RPMI7951 (cell line): ENCODE measurements at regions not wholly inside any gene's neighbourhood (a gene's known extent, or its start where the extent isn't known, plus 50 kb on each side); places are given as distances from the start of the nearest gene placed in this dataset.
"Not testable (repeated sequence)": the region's sequence is repeated elsewhere in the genome, so short reads cannot be mapped to it uniquely, and the experiment has no call there.

Experiments used
- DNase-seq: peaks from one replicate; pipeline ENCODE4 v3.0.0-alpha.2; 2012; ENCODE audit warnings: low read depth

DNA sequence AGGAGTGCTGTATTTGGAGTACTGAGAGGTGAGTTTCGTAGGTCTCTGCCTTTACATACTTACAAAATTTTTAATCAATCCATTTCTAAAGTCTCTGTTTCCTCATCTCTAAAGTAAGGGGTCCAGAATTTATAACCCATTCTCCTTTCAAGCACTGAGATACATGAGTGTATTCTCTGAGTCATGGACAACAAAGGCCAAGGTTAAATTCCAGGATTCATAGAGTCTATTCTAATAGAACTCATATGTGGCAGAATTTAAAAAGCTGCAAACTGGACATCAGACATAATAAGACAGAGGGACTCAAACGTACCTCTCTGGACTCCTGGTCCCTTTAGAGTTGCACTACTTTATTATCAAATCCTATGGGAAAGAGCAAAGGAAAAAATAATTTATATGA is 112.5 kb upstream of the SLIT3 start:
- peak; percentile 48 for DNase-seq

- DNase-seq: no peak
Observed at GRCh38 chr5:169412831-169413230, 111.9 kb upstream of the SLIT3 start.

DNA sequence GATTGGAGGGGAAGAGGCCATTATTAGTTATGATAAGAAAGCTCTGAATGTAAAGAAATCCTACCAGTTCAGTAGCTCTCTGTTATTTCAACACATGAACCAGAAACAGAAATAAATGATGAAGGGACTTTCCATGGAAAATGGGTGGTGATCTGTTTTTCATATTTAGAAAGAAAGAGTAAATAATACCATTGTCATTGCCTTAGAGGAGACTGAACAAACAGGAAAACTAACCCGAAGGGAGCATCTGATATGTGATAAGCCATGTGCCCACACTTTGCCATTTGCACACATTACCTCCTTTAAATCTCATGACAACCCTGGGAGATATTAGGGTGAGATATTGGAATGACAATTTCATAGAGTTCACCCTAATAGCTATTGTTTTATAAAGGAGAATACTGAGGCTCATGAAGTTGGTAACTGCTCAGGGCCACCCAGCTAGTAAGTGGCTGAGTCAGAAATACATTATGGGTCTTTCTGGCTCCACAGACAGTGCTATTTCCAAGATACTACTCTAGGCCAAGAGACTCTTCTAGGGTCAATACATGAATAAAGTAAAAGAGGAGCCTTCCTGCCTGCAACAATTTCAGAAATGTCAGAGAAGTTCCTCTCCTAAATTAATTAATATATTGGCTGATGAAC is 111.0 kb upstream of the SLIT3 start:
- DNase-seq: no peak

DNA sequence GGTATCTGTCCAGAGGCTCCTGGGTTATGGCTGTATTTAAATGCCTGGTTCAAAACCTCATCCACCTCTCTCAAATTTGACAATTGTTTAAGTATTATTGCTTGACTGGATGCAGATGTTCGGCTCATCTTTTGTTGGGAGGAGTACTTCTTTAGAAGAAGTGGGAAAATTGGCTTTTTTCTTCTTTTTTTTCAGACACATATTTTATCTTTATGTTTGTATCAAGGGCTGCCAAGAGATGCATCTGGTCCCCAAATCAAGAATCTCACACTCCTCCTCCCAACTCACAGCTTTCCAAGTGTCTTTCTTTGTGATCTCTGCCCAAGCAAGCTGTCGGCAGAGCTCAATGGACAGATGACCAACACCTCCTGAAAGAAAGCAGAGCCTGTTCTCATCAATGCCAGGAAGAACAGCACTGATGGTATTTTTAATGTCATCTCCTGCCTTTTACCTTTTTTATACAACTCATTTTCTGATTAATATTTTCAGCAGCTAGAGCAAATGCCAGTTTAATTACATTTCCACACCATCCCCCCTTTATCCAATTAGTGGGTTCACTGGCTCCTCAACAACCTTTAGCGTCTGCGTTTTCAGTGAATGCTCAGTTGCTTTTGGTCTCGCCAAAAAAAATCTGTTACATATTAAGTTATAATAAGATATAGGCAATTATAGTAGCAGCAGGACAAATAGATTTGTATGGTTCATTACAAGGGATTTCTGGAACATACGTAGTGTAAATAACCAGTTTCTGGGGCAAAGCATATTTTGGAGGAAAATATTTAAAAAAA is 110.3 kb upstream of the SLIT3 start:
- no peak for DNase-seq

- peak; percentile 51 for DNase-seq
Observed at GRCh38 chr5:169408731-169409130, 107.8 kb upstream of the SLIT3 start.

- no peak for DNase-seq
Observed at GRCh38 chr5:169408171-169408570, 107.2 kb upstream of the SLIT3 start.

DNA sequence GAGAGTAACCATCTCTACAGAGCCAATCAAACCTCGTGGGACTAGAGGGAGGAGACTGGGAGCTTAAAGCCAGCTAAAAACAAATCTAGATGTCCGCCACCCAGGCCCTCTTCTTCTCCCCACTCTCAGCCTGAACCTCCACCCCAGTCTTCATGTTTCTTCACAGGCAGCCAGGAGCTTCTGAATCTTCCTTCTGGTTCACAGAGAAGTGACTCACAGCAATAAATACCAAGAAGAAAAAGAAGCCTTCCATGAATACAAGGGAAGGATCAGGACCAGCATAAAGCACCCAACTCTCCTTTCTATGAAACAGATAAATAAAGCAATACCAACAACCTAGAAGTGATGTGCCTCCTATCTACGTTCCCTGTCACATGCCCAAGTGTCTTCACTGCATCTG is 103.3 kb upstream of the SLIT3 start:
- no peak for DNase-seq

- DNase-seq: no peak
Observed at GRCh38 chr5:169398515-169398914, 97.6 kb upstream of the SLIT3 start.

GRCh38 chr5:169395136-169395535 is 94.2 kb upstream of the SLIT3 start:
- DNase-seq: peak; percentile 66

- DNase-seq: no peak
Observed at GRCh38 chr5:169394371-169394770, 93.4 kb upstream of the SLIT3 start.

DNA sequence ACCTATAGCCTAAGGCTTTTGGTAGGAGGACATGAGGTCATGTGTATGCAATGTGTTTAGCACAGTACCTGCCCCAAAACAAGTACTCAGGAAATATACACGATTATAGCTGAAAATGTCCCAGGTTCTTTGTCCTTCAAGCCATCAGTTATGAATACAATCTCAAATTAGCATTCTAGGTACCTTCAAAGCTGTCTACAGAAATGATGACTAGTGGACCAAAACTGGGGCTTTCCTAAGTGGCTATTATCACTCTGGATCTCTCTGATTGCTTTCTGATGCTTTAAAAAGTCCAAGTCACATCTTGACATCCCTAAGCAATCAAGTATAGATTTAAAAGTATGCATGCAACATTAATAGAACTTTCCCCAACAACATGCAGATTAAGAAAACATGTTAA is 93.0 kb upstream of the SLIT3 start:
- no peak for DNase-seq

- no peak for DNase-seq
Observed at GRCh38 chr5:169390265-169390664, 89.3 kb upstream of the SLIT3 start.

GRCh38 chr5:169389318-169389717 is 88.4 kb upstream of the SLIT3 start:
- DNase-seq: peak; percentile 68

DNA sequence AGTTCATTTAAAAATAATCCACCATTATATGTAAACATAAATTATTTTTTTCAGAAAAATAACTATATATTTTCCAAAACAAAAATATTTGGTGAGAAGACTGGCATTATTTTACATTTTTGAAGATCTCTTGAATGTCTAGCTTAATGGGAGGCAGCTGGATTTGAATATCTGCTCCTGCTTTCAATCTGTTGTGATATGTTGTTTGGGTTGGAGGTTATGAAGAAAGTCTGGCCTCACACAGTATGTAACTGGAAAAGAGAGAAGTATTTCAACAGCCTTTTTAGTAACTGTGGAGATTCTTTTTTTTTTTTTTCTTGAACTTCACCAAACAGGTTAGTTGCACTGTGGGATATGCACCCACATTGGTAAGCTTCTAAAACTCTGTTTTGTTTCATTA is 84.7 kb upstream of the SLIT3 start:
- DNase-seq: no peak

GRCh38 chr5:169384661-169385060 is 83.7 kb upstream of the SLIT3 start:
- DNase-seq: peak; percentile 92

GRCh38 chr5:169374761-169375160 is 73.8 kb upstream of the SLIT3 start:
- DNase-seq: peak; percentile 85

DNA sequence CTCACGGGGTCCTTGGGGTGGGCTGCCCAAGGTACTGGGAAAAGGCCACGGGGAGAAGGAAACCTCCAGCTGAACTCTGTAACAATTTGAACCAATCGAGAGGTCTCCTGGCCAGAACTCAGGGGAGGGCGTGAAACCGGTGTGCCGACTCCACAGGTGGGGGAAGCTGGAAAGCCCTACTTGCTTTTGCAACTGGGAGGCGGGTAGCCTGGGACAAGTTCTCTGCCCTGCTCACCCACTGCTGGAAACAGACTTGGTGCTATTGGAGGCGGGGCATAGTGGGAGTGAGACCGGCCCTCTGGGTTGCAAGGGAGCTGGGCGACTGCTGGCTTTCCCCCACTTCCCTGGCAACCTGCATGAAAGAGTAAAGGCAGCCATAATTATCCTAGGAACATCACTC is 73.2 kb upstream of the SLIT3 start:
- DNase-seq: no peak

- not testable (repeated sequence) for DNase-seq
Observed at GRCh38 chr5:169371801-169372200, 70.9 kb upstream of the SLIT3 start.

DNA sequence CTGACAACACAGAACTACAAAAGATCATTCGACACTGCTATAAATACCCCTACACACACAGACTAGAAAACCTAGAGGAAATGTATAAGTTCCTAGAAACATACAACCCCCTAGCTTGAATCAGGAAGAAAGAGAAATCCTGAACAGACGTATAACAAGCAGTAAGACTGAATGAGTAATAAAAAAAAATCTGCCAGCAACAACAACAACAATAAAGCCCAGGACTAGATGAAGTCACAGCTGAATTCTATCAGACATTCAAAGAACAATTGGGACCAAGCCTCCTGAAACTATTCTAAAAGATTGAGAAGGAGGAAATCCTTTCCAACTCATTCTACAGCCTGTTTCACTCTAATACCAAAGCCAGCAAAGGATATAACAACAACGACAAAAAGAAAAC is 68.2 kb upstream of the SLIT3 start:
- DNase-seq: no peak

- DNase-seq: no peak
Observed at GRCh38 chr5:169367861-169368260, 66.9 kb upstream of the SLIT3 start.

- DNase-seq: no peak
Observed at GRCh38 chr5:169357291-169357690, 56.4 kb upstream of the SLIT3 start.

DNA sequence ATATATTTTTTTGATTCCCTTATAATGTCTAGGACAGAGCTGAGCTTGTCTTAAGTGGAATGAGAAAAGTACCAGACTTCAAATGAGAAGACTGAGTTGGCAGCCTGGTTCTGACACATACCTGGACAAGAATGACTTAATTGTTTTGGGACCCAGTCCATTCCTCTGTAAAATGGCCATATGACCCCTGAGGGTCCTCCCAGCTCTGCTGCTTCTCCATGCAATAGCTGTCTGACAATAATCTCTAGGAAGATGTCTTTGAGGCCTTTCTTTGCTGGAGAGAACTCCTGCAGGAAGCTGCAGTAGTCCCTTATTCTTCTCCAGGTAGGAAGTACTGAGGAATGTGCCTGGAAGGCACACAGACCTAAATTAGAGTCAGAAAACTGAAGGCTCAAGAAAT is 55.9 kb upstream of the SLIT3 start:
- no peak for DNase-seq

- no peak for DNase-seq
Observed at GRCh38 chr5:169356181-169356580, 55.2 kb upstream of the SLIT3 start.

DNA sequence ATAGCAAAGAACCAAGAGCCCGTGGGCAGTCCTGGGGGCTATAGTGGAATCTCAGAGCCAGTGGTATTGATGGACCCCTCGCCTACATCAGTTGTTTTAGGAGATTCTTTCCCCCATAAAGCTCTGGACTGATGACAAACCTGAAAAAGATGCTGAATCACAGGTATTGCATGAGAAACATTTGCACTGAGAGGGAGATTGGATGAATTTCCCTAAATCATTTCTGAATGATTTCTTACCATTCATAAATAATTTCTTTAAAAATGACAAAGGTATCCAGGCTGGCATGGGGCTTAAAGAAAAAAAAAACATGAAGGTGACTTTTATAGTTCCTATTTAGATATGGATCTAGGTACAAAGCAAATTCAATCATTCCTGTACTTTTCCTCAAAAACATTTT is 54.0 kb upstream of the SLIT3 start:
- no peak for DNase-seq
